ENCODE measurements at regions not wholly inside any gene's neighbourhood (a gene's known extent, or its start where the extent isn't known, plus 50 kb on each side); places are given as distances from the start of the nearest gene placed in this dataset.

DNA sequence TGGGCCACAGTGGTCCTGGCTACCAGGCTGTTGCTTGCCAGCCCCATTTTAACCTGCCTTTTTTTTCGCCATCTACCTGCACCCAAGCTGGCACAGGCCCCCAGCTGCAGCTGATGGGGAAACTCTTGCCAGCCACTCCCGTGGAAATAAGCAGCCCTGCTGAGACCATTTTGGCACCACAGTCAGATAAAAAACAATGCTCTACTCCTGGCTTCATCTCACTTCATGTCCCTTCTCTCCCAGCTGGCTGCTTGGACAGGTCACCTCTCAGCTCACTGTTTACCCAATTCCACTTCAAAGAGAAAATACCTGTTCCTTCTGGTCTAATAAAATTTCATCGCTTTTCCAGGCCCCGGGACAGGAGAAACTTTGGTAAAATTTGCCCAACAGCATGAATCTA lies 322.6 kb upstream of the SLC30A5 start:
- no peak for TF ChIP-seq POLR2A (IDR thresholded peaks at IDR 0.05)
- TF ChIP-seq, protein P1, sequence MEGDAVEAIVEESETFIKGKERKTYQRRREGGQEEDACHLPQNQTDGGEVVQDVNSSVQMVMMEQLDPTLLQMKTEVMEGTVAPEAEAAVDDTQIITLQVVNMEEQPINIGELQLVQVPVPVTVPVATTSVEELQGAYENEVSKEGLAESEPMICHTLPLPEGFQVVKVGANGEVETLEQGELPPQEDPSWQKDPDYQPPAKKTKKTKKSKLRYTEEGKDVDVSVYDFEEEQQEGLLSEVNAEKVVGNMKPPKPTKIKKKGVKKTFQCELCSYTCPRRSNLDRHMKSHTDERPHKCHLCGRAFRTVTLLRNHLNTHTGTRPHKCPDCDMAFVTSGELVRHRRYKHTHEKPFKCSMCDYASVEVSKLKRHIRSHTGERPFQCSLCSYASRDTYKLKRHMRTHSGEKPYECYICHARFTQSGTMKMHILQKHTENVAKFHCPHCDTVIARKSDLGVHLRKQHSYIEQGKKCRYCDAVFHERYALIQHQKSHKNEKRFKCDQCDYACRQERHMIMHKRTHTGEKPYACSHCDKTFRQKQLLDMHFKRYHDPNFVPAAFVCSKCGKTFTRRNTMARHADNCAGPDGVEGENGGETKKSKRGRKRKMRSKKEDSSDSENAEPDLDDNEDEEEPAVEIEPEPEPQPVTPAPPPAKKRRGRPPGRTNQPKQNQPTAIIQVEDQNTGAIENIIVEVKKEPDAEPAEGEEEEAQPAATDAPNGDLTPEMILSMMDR (IDR thresholded peaks at IDR 0.05) = no peak
- no peak for TF ChIP-seq EP300 (IDR thresholded peaks at IDR 0.05)

All from ovary (tissue), 3 donors.